ENCODE measurements at regions not wholly inside any gene's neighbourhood (a gene's known extent, or its start where the extent isn't known, plus 50 kb on each side); places are given as distances from the start of the nearest gene placed in this dataset.

GRCh38 chr5:33291216-33292000 lies 149.4 kb upstream of the TARS1 start:
- intact Hi-C loops (cut with DNase I), result no loop called here
- ATAC-seq (peak; percentile 36), DNase-seq (ENCODE audit: low spot score) (no peak)

- ATAC-seq (no peak), DNase-seq (ENCODE audit: low spot score) (no peak)
- intact Hi-C loops (cut with DNase I), result loop anchor here (5.0 kb wide), 1 partner anchor 215 kb away; no protein-coding TSS in a partner anchor
Observed at GRCh38 chr5:33297760-33298216, 143.0 kb upstream of the TARS1 start.

GRCh38 chr5:33299621-33300208 lies 141.1 kb upstream of the TARS1 start:
- DNase-seq (ENCODE audit: low spot score), result no peak
- intact Hi-C loops (cut with DNase I), result loop anchor here (5.0 kb wide), 1 partner anchor 217 kb away; no protein-coding TSS in a partner anchor
- peak; percentile 78 for ATAC-seq

DNA sequence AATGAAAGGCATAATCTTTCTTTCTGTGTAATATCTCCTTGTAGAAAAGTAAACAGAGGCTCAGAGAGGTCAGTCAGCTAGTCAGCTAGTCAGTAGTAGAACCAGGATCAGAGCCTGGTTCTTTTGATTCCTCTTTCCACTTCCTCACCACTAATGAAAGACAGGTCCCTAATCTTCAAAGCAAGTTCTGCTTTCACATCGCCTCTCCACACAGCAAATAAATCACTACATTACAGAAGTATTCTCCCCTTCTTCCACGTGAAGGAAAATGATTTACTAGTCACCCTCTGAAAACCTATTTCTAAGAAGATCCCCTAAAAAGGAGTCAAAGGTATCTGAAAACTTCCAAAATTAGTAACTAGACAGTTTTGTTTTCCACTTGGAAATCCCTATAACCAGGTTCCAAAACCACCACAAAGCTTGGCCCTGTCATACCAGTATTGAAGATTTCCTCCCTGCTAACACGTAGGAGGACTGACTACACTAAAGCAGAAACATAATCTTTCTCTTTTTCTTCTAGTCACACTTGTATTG lies 140.5 kb upstream of the TARS1 start:
- DNase-seq (ENCODE audit: low spot score), result no peak
- peak; percentile 69 for ATAC-seq
- intact Hi-C loops (cut with DNase I), result no loop called here

- intact Hi-C loops (cut with DNase I), result no loop called here
- DNase-seq (ENCODE audit: low spot score), result no peak
- no peak for ATAC-seq
Observed at GRCh38 chr5:33303579-33304095, 137.1 kb upstream of the TARS1 start.

GRCh38 chr5:33304601-33305000 lies 136.2 kb upstream of the TARS1 start:
- intact Hi-C loops (cut with DNase I), result no loop called here
- ATAC-seq (no peak), DNase-seq (ENCODE audit: low spot score) (no peak)

DNA sequence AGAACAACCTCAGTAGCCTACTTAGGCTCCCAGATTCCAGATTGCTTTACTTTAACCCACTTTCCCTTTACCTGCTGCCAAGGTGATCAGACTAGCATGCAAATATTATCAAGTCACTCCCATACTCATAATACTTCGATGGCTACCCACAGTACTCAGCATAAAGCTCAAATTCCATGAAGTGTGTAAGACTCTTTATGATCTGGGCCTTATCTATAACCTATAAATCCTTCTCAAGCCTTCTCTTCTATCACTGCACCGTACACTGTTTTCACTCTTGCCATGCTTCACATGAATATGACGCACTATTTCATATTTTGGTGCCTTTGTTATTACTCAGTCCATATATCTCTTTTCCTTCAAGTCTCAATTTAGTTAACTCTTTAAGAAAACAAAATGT lies 135.2 kb upstream of the TARS1 start:
- no peak for ATAC-seq
- intact Hi-C loops (cut with DNase I), result no loop called here
- no peak for DNase-seq (ENCODE audit: low spot score)

DNA sequence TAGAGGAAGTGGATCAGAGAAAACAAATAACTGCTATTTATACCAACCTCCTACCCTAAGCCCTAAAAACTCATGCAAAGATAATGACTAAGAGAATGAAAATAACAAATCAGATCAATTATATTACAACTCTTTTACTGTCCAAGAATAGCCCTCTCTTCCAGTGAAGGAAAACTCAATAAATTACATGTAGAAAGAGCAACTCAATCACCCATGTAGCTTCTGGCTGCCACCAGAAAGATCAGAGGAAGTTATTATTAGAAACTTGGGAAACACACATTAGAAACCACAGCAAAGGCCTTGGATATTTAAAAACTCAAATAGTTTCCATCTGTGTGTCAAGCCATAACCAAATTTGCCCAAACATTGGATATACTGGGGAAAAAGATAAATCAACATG lies 134.0 kb upstream of the TARS1 start:
- ATAC-seq (peak; percentile 74), DNase-seq (ENCODE audit: low spot score) (no peak)
- intact Hi-C loops (cut with DNase I), result no loop called here

DNA sequence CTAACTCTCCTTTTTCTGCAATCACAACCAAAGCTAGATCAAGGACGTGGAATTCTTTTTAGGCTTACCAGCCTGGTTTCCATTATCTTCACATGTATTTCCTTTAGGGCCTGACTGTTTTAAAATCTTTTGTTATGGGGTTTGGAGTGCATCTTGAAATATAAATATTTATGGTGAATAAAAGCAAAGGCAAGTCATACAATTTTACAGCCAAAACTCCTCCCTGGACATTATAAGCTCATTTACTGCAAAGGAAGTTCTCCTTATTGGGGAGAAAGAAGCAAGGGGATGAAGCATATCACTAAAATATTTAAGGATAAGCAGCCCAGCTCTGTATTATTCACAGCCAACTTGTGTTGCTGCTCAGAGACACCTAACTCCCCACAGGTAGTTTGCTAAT lies 132.2 kb upstream of the TARS1 start:
- no peak for ATAC-seq
- DNase-seq (ENCODE audit: low spot score), result no peak
- intact Hi-C loops (cut with DNase I), result no loop called here

GRCh38 chr5:33309068-33309467 lies 131.7 kb upstream of the TARS1 start:
- ATAC-seq (no peak), DNase-seq (ENCODE audit: low spot score) (no peak)
- intact Hi-C loops (cut with DNase I), result no loop called here

- intact Hi-C loops (cut with DNase I), result no loop called here
- ATAC-seq (no peak), DNase-seq (ENCODE audit: low spot score) (no peak)
Observed at GRCh38 chr5:33309536-33310345, 131.0 kb upstream of the TARS1 start.

GRCh38 chr5:33310451-33310850 lies 130.3 kb upstream of the TARS1 start:
- intact Hi-C loops (cut with DNase I), result no loop called here
- no peak for ATAC-seq
- no peak for DNase-seq (ENCODE audit: low spot score)

DNA sequence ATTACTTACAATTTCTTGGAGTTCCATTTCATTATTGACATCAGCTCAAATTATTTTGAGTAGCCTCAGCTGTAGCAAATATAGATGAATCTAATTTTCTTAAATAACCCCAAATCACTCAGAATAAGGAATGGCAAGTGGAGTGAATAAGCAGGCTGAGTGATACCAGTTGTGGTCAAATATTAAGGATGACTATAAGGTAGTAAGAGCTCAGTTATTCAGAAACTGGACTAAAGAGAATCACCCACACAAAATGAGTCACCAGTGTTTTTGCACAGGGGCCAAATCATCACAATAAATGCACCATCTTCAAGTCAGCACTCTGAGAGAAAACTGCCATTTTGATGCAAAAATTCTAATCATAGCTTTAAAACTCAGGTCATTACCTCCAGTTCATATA lies 128.9 kb upstream of the TARS1 start:
- DNase-seq (ENCODE audit: low spot score) (no peak), ATAC-seq (no peak)
- intact Hi-C loops (cut with DNase I), result no loop called here

GRCh38 chr5:33312571-33313549 lies 127.9 kb upstream of the TARS1 start:
- DNase-seq (ENCODE audit: low spot score), result no peak
- ATAC-seq, result no peak

DNA sequence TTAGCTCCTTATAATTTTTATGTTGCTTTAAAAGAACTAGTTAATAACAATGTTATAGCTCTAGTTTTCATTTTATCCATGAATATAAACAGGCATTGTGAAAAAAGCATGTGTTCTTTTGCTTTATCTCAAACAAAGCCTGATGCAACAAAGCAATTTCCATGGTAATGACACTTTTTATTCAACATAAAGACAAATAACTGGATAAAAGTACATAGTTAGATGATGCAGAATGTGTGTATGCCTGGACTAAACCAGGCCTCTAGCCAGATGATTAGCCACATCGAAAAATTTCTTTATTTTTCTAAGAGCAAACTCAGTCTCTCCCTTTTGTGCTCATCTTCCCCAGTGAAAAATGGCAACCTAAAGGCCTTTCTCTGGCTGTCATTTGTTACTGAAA lies 125.6 kb upstream of the TARS1 start:
- intact Hi-C loops (cut with DNase I), result no loop called here
- DNase-seq (ENCODE audit: low spot score), result no peak
- ATAC-seq, result no peak

More at GRCh38 chr5:33312571-33313549, 127.9 kb upstream of the TARS1 start:
- intact Hi-C loops (cut with DNase I), result no loop called here

DNA sequence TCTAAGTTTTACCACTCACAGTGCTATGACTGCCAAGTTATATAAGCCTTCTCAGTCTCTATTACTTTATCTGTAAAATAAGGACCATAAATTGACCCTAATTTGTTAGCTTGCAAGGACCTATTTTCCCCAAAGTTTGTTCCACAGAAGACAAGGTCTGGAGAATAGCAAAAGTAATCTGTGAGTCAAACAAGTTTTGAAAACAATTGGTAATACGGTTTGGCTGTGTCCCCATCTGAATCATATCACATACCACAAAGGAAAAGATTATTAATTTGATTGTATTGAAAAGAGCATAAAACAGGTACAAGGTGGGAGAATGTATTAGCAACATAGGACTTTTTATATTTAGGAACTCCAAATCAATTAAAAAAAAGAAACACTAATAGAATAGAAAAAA lies 124.0 kb upstream of the TARS1 start:
- ATAC-seq (no peak), DNase-seq (ENCODE audit: low spot score) (no peak)
- intact Hi-C loops (cut with DNase I), result no loop called here

GRCh38 chr5:33317271-33317670 lies 123.5 kb upstream of the TARS1 start:
- intact Hi-C loops (cut with DNase I), result no loop called here
- no peak for ATAC-seq
- DNase-seq (ENCODE audit: low spot score), result no peak

DNA sequence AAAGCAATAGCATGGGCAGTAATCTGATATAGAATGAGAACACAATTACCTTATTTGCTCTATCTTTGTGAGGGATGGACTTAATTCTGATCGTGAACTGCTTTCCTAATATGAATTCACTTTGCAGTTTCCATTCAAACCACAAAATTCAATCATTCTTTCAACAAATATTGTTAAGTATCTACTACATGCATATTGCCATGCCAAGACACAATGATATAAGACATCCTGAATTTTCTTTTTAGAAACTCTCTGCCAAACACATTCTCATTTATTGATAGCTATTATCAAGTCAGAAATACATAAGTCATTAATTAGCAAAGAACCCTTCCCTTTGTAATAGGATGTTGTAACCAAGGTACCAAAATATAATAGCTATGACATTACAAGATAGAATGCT lies 121.6 kb upstream of the TARS1 start:
- DNase-seq (ENCODE audit: low spot score), result no peak
- intact Hi-C loops (cut with DNase I), result no loop called here
- ATAC-seq, result no peak
